COLO668 (cell line): ENCODE measurements at regions not wholly inside any gene's neighbourhood (a gene's known extent, or its start where the extent isn't known, plus 50 kb on each side); places are given as distances from the start of the nearest gene placed in this dataset.

Experiments
- DNase-seq: peaks from one replicate; lab custom pipeline; 2025; ENCODE audit not compliant: unreplicated experiment; lab: John Stamatoyannopoulos, UW

- DNase-seq, result no peak
Measured at GRCh38 chr12:43665091-43665490, 93.5 kb downstream of the PUS7L start.

- no peak for DNase-seq
Measured at GRCh38 chr12:43662736-43663135, 95.9 kb downstream of the PUS7L start.

DNA sequence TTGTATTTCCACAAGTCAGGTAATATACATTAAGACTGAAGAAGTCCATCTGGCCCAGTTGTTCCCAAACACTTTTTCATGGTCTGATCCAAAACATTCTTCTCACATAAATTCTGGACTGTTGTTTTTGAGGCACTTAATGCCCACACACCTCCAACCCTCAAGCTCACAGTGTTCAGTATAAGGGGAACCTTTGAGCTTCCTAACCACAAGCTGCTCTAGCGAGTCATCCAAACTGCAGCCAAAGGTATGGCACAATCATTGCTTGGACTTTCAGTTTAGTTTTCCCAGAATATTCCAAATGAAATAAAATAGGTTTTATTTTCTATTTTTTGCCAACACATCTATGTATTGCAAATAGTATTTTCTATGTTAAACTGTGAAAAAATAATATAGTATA, 103.0 kb downstream of the PUS7L start:
- no peak for DNase-seq

- DNase-seq, result peak; percentile 29
Measured at GRCh38 chr12:43653917-43654316, 101.9 kb upstream of the ADAMTS20 start.

DNA sequence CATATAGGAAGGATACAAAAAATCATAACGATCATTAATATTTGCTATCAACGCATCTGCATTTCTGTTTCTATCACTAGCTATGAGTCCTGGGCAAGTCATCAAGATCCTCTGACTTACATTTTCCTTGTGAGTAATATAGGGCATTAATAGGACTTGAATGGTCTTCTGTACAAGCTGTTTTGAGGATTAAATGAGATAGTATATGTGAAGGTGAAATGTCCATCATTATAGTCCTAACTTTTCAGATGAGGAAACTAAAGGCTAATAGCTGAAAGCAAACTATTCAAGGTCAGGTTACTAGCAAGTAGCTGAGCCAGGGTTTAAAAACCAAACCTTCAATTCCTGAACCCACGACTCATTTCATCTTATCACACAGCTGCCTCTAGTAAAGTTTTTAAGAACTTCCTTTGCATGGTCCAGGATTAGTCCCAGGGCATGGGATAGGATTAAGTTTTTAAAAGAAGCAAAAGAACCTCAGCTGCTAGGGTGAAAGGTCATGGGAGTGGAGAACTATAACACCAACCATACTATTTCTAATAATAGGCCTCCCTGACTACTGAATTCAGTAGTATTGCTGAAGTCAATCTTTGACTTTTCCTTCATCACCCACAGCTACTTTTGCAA, 101.4 kb upstream of the ADAMTS20 start:
- DNase-seq, result no peak

DNA sequence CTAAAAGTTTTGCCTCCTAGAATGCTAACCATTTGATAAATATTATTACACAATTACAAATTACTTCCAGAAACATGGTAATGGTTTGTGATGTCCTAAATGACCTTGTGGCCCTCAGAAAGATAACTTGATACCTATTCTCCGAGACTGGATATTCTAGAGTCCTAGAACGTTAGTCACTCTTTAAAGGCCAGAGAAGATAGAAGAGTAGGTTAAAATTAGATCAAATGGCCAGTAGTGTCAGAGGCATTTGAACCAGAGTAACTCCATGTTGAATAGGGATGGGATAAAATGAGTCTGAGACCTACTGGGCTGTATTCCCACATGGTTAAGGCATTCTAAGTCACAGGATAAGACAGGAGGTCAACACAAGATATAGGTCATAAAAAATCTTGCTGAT, 96.6 kb upstream of the ADAMTS20 start:
- no peak for DNase-seq

DNA sequence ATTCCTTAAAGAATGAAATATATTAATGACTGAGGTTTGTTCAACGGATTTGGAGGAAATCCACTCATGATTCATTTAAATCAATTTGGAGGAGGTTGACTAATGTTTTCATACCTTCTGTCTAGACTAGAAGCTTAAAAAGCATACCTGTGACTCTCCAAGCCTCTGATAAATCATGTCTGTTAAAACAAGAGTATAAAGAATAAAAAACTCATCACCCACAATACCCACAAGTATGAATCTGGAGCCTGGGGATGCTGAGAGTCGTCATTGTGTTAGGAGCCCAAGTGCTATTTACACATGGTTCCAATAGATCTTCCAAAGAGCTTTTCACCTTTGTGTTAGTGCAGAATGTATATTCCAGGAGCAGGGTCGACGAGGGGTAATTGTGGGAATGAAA, 86.8 kb upstream of the ADAMTS20 start:
- no peak for DNase-seq

GRCh38 chr12:43636725-43637463, 84.9 kb upstream of the ADAMTS20 start:
- no peak for DNase-seq

DNA sequence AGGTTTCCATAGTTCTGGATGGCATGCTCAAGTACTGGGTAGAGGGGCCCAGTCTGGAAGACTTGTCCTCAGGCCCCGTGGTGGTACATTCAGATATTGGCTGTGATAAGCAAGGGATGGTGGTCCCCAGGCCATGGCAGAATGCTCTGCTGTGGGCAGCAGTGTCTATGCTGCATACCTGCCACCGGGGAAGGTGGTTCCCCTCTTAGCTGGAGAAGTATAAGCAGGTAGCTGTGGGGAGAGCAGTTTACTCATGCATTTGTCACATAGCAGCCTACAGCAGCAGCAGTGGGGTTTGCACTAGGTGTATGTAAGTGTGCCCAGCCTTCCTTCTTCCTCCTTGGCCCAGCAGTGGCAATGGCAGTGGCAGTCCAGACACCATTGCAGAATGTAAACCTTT, 69.3 kb upstream of the ADAMTS20 start:
- no peak for DNase-seq

DNA sequence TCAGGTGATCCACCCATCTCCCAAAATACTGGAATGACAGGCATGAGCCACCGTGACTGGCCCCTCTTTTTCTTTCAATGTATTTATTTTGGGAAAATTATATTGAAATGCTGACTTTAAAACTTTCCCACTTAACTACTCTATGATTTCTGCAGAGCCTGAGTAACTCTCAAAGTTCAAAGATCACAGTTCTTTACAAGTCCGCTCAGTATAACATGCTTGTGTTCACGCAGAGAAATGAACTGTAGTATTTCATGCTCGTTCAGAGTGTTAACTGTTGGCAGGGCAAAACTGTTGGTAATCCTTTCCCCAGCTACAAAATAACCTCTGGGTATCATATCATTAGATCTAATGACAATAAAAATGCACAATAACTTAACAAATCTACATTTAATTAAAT, 50.7 kb upstream of the ADAMTS20 start:
- no peak for DNase-seq
